Activated T-cell treated with anti-CD3 and anti-CD28 coated beads, Interleukin-2, amount 50 U/mL, for 4 hours (primary cell): ENCODE measurements at regions not wholly inside any gene's neighbourhood (a gene's known extent, or its start where the extent isn't known, plus 50 kb on each side); places are given as distances from the start of the nearest gene placed in this dataset.
A peak's percentile ranks its signal among the peaks of the same experiment; 100 is the strongest.
"Not testable (repeated sequence)": the region's sequence is repeated elsewhere in the genome, so short reads cannot be mapped to it uniquely, and the experiment has no call there.

Source experiments
- ATAC-seq, 2 donors: fragments of 200-7000 bp; cut with Tn5 transposase; one replicate each; pipeline ENCODE4 v1.10.0; 2021
- DNase-seq: peaks from one replicate; pipeline ENCODE4 v3.0.0-alpha.2; 2020
- H3K27me3 Mint-ChIP-seq: one replicate; pipeline ENCODE4 v1.8.0; 2021; ENCODE audit warnings: low read depth, mixed read lengths
- H3K36me3 Mint-ChIP-seq: one replicate; pipeline ENCODE4 v1.8.0; 2022; ENCODE audit warnings: mixed read lengths; ENCODE audit not compliant: insufficient read depth
- H3K4me1 Mint-ChIP-seq: one replicate; pipeline ENCODE4 v1.8.0; 2021; ENCODE audit warnings: low read depth, mixed read lengths
- H3K4me3 Mint-ChIP-seq: one replicate; pipeline ENCODE4 v1.8.0; 2021; ENCODE audit warnings: mild to moderate bottlenecking, moderate library complexity, mixed read lengths
- H3K9me3 Mint-ChIP-seq: one replicate; pipeline ENCODE4 v1.8.0; 2021; ENCODE audit warnings: mixed read lengths

DNA sequence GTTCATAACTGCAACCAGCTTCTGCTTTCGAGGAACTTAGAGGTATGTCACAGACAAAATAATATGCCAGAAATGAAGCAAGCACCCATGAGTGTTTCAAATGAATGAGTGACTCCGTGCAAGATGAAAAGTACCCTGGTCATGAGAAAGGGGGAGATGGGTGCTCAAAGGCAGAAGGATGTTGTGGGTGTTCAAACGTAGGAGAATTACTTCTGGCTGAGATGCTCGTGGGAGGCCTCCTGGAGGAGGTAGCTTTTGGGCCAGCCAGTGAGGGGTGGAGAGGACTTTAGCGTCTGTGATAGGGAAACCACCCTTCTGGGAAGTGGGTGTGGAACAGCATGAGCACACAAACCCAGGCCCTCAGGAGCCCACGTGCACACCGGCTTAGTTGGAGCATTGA is 113.8 kb downstream of the SYF2 start:
- Mint-ChIP-seq H3K9me3 (no peaks in the 10 kb centered on the region), H3K27me3 (peaks cover 2% of the 10 kb centered on the region), H3K4me1 (peaks cover 22% of the 10 kb centered on the region), H3K4me3 (no peak overlapping the region), H3K36me3 (no peaks in the 10 kb centered on the region)
- DNase-seq (peak; percentile 16), ATAC-seq (peak; percentile 81 to 83)

DNA sequence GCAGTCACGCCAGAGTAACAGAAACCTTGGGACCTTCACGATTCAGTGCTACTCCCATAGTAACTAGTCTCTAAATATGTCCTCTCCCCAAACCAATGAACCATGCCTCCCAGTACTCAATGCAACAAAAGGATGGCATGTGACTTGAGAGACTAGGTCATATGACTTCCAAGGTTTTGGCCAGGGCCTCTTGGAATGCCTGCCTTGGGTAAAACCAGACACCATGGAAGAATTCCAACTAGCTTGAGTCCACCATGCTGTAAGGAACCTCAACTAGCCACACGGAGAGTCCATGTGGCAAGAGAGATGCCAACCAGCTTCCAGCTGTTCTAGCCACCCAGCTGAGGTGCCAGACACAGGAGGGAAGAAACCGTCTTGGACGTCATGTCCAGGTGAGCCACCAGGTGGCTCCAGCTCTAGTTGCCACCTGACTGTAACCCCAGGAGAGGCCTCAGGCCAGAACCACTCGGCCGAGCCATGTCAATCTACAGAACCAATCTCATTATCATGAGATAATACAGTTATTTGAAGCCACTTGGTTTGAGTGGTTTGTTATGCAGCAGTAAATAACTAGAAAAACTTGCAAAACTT is 115.0 kb downstream of the SYF2 start:
- Mint-ChIP-seq H3K9me3 (no peaks in the 10 kb centered on the region), H3K4me1 (peaks cover 22% of the 10 kb centered on the region), H3K36me3 (no peaks in the 10 kb centered on the region), H3K27me3 (peaks cover 2% of the 10 kb centered on the region), H3K4me3 (no peak overlapping the region)
- DNase-seq (no peak), ATAC-seq (no peak)

GRCh38 chr1:25116832-25117231 is 115.5 kb downstream of the SYF2 start:
- Mint-ChIP-seq H3K9me3 (no peaks in the 10 kb centered on the region), H3K4me3 (no peak overlapping the region), H3K27me3 (peaks cover 2% of the 10 kb centered on the region), H3K4me1 (peaks cover 22% of the 10 kb centered on the region), H3K36me3 (no peaks in the 10 kb centered on the region)
- DNase-seq (no peak), ATAC-seq (no peak)

DNA sequence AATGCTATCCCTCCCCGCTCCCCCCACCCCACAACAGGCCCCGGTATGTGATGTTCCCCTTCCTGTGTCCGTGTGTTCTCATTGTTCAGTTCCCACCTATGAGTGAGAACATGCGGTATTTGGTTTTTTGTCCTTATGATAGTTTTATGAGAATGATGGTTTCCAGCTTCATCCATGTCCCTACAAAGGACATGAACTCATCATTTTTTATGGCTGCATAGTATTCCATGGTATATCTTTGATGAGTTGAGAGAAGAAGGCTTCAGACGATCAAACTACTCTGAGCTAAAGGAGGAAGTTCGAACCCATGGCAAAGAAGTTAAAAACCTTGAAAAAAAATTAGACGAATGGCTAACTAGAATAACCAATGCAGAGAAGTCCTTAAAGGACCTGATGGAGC is 116.2 kb downstream of the SYF2 start:
- not testable (repeated sequence) for H3K36me3 Mint-ChIP-seq, H3K4me3 Mint-ChIP-seq, DNase-seq, H3K9me3 Mint-ChIP-seq, ATAC-seq, H3K27me3 Mint-ChIP-seq
- H3K4me1 Mint-ChIP-seq = peaks cover 22% of the 10 kb centered on the region

- Mint-ChIP-seq H3K4me1 (peaks cover 15% of the 10 kb centered on the region), H3K9me3 (peaks cover 5% of the 10 kb centered on the region), H3K4me3 (no peak overlapping the region), H3K36me3 (no peaks in the 10 kb centered on the region), H3K27me3 (peaks cover 2% of the 10 kb centered on the region)
- ATAC-seq (no peak), DNase-seq (no peak)
Observed at GRCh38 chr1:25113731-25114130, 118.6 kb downstream of the SYF2 start.

DNA sequence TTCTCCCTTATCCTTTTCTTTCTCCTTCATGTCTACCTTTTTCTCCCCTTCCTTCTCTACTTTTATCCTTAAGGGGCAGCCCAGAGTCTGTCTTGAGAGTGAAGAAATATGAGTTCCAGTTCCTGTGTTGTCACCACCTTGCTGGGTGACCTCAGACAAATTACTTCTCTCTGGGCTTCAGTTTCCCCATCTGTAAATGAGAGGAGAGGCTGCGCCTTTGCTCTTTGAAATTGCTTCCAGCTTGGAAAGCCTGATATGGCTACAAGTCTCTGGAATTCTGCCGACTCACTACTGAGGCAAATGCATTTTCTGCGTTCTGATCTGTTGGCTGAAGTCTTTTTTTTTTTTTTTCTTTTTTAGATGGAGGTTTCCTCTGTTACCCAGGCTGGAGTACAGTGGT is 119.2 kb downstream of the SYF2 start:
- Mint-ChIP-seq H3K4me3 (no peak overlapping the region), H3K4me1 (peaks cover 9% of the 10 kb centered on the region), H3K9me3 (peaks cover 5% of the 10 kb centered on the region), H3K36me3 (no peaks in the 10 kb centered on the region), H3K27me3 (peaks cover 2% of the 10 kb centered on the region)
- DNase-seq (no peak), ATAC-seq (no peak)

DNA sequence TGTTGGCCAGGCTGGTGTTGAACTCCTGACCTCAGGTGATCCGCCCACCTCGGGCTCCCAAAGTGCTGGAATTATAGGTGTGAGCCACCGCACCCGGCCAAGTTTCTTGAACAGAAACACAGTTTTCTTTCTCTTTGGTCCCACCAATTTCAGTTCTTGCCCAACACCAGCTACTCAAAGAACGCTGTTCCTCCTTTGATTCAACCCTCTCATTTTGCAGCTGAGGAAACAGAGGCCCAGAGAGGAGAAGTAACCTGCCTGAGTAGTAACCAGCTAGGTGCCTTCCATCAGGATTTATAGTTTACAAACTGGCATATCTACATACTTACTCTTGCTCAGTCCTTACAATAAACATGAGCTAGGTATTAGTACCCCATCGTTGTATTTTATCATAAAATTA is 119.9 kb downstream of the SYF2 start:
- Mint-ChIP-seq H3K36me3 (no peaks in the 10 kb centered on the region), H3K4me1 (peaks cover 9% of the 10 kb centered on the region), H3K4me3 (no peak overlapping the region), H3K9me3 (peaks cover 5% of the 10 kb centered on the region), H3K27me3 (peaks cover 2% of the 10 kb centered on the region)
- ATAC-seq (no peak), DNase-seq (no peak)

DNA sequence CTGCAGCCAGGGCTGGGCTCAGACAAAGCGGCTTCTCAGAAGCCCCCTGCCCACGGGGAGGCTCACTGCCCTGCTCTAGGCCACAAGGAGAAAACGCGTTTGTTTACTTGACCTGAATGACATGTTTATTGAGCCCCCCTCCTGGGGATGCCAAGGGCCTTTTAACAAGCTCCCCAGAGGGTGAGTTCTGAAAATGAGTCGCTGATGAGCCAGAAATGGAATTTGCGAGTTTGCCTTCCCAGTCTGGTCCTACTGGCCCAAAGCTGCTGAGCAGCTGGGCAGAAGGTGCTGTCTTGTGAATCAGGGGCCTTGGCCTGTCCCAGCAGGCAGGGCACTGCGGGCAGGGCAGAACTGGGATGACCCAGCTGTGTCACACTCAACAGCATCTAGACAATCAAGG is 120.6 kb downstream of the SYF2 start:
- Mint-ChIP-seq H3K27me3 (peaks cover 2% of the 10 kb centered on the region), H3K4me3 (no peak overlapping the region), H3K4me1 (peaks cover 9% of the 10 kb centered on the region), H3K9me3 (peaks cover 5% of the 10 kb centered on the region), H3K36me3 (no peaks in the 10 kb centered on the region)
- ATAC-seq = no peak
- DNase-seq = no peak

GRCh38 chr1:25110485-25110884 is 121.8 kb downstream of the SYF2 start:
- no peaks in the 10 kb centered on the region for H3K36me3 Mint-ChIP-seq
- no peaks in the 10 kb centered on the region for H3K27me3 Mint-ChIP-seq
- DNase-seq (no peak), ATAC-seq (no peak)
- H3K4me1 Mint-ChIP-seq = peaks cover 18% of the 10 kb centered on the region
- peaks cover 5% of the 10 kb centered on the region for H3K9me3 Mint-ChIP-seq
- H3K4me3 Mint-ChIP-seq = no peak overlapping the region

- Mint-ChIP-seq H3K27me3 (peaks cover under 1% of the 10 kb centered on the region), H3K9me3 (peaks cover 5% of the 10 kb centered on the region), H3K36me3 (no peaks in the 10 kb centered on the region), H3K4me3 (no peak overlapping the region), H3K4me1 (peaks cover 18% of the 10 kb centered on the region)
- ATAC-seq (no peak), DNase-seq (no peak)
Observed at GRCh38 chr1:25110036-25110435, 122.3 kb downstream of the SYF2 start.

DNA sequence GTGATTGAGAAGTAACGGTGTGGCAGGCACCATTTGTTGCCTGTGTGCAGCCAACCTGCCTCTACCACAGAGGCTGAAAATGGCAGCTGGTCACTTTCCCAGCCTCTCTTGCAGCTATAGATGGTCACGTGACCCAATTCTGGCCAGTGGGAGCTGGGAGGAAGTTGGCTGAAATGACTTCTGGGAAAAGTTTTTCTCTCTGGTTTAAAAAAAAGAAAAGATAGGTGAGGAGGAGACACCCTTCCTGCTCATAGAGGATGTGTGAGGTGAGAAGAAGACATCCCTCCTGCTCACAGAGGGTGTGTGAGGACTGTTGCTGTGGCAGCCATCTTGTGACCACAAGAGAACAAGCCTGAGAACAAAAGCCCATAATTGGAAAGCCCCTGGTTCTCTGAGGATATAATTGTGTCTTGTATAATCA is 122.8 kb downstream of the SYF2 start:
- Mint-ChIP-seq H3K36me3 (no peaks in the 10 kb centered on the region), H3K4me1 (peaks cover 18% of the 10 kb centered on the region), H3K4me3 (no peak overlapping the region)

GRCh38 chr1:25107643-25108010 is 124.7 kb downstream of the SYF2 start:
- peaks cover 5% of the 10 kb centered on the region for H3K9me3 Mint-ChIP-seq
- ATAC-seq = no peak
- peaks cover 13% of the 10 kb centered on the region for H3K27me3 Mint-ChIP-seq
- no peak overlapping the region for H3K4me3 Mint-ChIP-seq
- peaks cover 18% of the 10 kb centered on the region for H3K4me1 Mint-ChIP-seq
- no peak for DNase-seq
- no peaks in the 10 kb centered on the region for H3K36me3 Mint-ChIP-seq

More for the DNA sequence above, 122.8 kb downstream of the SYF2 start:
- ATAC-seq = no peak
- DNase-seq = no peak
- peaks cover 5% of the 10 kb centered on the region for H3K9me3 Mint-ChIP-seq
- H3K27me3 Mint-ChIP-seq = peaks cover 3% of the 10 kb centered on the region

DNA sequence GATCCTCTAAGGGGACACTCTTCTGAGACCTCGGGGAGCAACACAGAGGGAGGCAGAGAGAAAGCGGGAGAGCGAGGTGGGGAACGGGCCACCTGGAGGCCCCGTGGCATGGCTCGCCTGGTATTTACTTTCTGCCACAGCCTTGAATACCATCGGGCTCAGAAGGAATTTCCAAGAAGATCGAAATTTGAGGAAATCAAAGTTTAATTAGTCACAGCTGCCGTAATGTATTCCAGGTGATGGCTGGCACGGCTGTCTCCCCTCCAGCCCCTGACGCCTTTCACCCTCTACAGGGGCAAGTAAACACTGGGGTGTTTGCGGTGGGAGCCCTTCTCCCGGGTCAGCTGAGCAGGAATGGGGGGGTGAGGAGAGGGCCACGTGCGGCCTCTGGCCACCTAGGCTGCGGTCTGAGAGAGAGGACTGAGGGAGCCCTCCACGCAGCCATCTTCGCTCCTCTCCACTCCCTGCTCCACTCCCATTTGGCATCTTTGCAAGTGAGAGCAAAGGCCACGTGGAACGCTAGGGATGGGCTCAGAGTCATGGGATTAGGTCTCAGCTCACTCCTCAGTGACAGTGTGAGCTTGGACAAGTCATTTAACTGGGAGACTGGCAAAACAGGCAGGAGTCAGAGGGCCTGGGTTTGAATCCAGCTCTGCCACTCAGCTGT is 125.2 kb downstream of the SYF2 start:
- H3K4me1 Mint-ChIP-seq = peaks cover 18% of the 10 kb centered on the region
- peaks cover 5% of the 10 kb centered on the region for H3K9me3 Mint-ChIP-seq
- no peak overlapping the region for H3K4me3 Mint-ChIP-seq
- no peak for ATAC-seq
- no peaks in the 10 kb centered on the region for H3K36me3 Mint-ChIP-seq
- no peak for DNase-seq
- peaks cover 13% of the 10 kb centered on the region for H3K27me3 Mint-ChIP-seq

DNA sequence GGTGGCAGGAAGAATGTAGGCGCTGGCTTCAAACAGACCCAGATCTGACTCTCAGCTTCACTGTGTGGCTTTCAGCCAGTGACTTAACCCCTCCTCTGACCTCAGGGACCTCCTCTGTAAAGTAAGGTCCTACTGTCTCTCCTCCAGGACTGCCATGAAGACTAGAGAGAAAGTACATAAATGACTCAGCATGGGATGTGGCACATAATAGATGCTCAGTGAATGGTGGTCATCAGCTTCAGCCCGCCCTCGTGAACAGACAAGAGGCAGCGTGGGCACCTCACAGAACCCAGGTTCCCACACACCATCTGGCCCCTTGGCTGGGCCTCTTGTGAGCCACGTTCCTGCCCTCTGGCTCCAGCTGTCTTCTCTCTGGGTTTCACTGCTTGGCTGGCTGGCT is 126.0 kb downstream of the SYF2 start:
- Mint-ChIP-seq H3K27me3 (peaks cover 13% of the 10 kb centered on the region), H3K4me1 (peaks cover 22% of the 10 kb centered on the region), H3K9me3 (peaks cover 5% of the 10 kb centered on the region), H3K4me3 (no peak overlapping the region), H3K36me3 (no peaks in the 10 kb centered on the region)
- peak; percentile 72 for ATAC-seq
- no peak for DNase-seq

GRCh38 chr1:25105836-25106235 is 126.5 kb downstream of the SYF2 start:
- Mint-ChIP-seq H3K4me1 (peaks cover 27% of the 10 kb centered on the region), H3K36me3 (no peaks in the 10 kb centered on the region), H3K4me3 (no peak overlapping the region), H3K9me3 (peaks cover 5% of the 10 kb centered on the region), H3K27me3 (peaks cover 13% of the 10 kb centered on the region)
- DNase-seq = no peak
- no peak for ATAC-seq
